ENCODE measurements at regions not wholly inside any gene's neighbourhood (a gene's known extent, or its start where the extent isn't known, plus 50 kb on each side); places are given as distances from the start of the nearest gene placed in this dataset.
"Not testable (repeated sequence)": the region's sequence is repeated elsewhere in the genome, so short reads cannot be mapped to it uniquely, and the experiment has no call there.

- no peak for DNase-seq
These were observed 80.1 kb upstream of the TSC22D2 start for GRCh38 chr3:150327678-150328653.

GRCh38 chr3:150324788-150325187 is 83.3 kb upstream of the TSC22D2 start:
- DNase-seq, result no peak

- no peak for DNase-seq
These were observed 83.9 kb upstream of the TSC22D2 start for GRCh38 chr3:150324245-150324644.

GRCh38 chr3:150323770-150324169 is 84.3 kb upstream of the TSC22D2 start:
- DNase-seq, result no peak

- DNase-seq, result not testable (repeated sequence)
These were observed 85.0 kb upstream of the TSC22D2 start for GRCh38 chr3:150323091-150323490.

- DNase-seq, result not testable (repeated sequence)
These were observed 87.1 kb upstream of the TSC22D2 start for GRCh38 chr3:150320971-150321370.

- DNase-seq, result no peak
These were observed 88.2 kb upstream of the TSC22D2 start for GRCh38 chr3:150319900-150320299.

- DNase-seq, result no peak
These were observed 90.6 kb upstream of the TSC22D2 start for GRCh38 chr3:150317469-150317868.

- no peak for DNase-seq
These were observed 92.4 kb upstream of the TSC22D2 start for GRCh38 chr3:150315721-150316120.

- DNase-seq, result no peak
These were observed 93.7 kb upstream of the TSC22D2 start for GRCh38 chr3:150314248-150315004.

- no peak for DNase-seq
These were observed 96.0 kb upstream of the TSC22D2 start for GRCh38 chr3:150312018-150312657.

- no peak for DNase-seq
These were observed 96.9 kb upstream of the TSC22D2 start for GRCh38 chr3:150311156-150311555.

- DNase-seq, result no peak
These were observed 98.5 kb upstream of the TSC22D2 start for GRCh38 chr3:150309557-150309956.

GRCh38 chr3:150309257-150309542 is 98.9 kb upstream of the TSC22D2 start:
- DNase-seq, result no peak

GRCh38 chr3:150308481-150309256 is 99.4 kb upstream of the TSC22D2 start:
- no peak for DNase-seq

GRCh38 chr3:150308037-150308319 is 100.1 kb upstream of the TSC22D2 start:
- DNase-seq, result no peak

- DNase-seq, result no peak
These were observed 100.6 kb upstream of the TSC22D2 start for GRCh38 chr3:150307311-150308036.

- DNase-seq, result no peak
These were observed 101.2 kb upstream of the TSC22D2 start for GRCh38 chr3:150306906-150307305.

- DNase-seq, result no peak
These were observed 102.0 kb upstream of the TSC22D2 start for GRCh38 chr3:150306083-150306482.

- DNase-seq, result peak; percentile 26
These were observed 104.3 kb upstream of the TSC22D2 start for GRCh38 chr3:150303768-150304167.

- DNase-seq, result no peak
These were observed 105.9 kb upstream of the TSC22D2 start for GRCh38 chr3:150302246-150302645.

GRCh38 chr3:150300852-150301517 is 107.1 kb upstream of the TSC22D2 start:
- DNase-seq, result no peak

All from stimulated activated CD8-positive, alpha-beta memory T cell treated with anti-CD3 and anti-CD28 coated beads, Interleukin-4, amount 100 ng/mL, for 48 hours (primary cell).